Keratinocyte (primary cell): ENCODE measurements at regions not wholly inside any gene's neighbourhood (a gene's known extent, or its start where the extent isn't known, plus 50 kb on each side); places are given as distances from the start of the nearest gene placed in this dataset.

Source experiments
- DNase-seq: peaks from one replicate; pipeline ENCODE4 v3.0.0-alpha.2; 2011; ENCODE audit warnings: low read depth, missing footprints, low spot score
- FAIRE-seq: peaks from 2 replicates; lab custom pipeline; 2011; peaks lifted over from hg19 to GRCh38; lab: Jason Lieb, UNC
- H2AFZ ChIP-seq: 2 replicates; pipeline ENCODE4 v1.6.0; 2012; ENCODE audit warnings: low read length, control low read depth, inconsistent platforms; ENCODE audit not compliant: control insufficient read depth
- H3K27ac ChIP-seq: 2 replicates; pipeline ENCODE4 v1.5.1; 2011; ENCODE audit warnings: low read length; ENCODE audit not compliant: control insufficient read depth, insufficient read depth
- H3K27me3 ChIP-seq: 3 replicates; pipeline ENCODE4 v1.6.0; 2011; ENCODE audit warnings: low read length; ENCODE audit not compliant: control insufficient read depth, insufficient read depth; ENCODE audit errors: extremely low read depth
- H3K36me3 ChIP-seq, 2 experiments: 2 replicates in 1 of 2; 3 replicates in 1 of 2; pipeline ENCODE4 v1.5.1; 2011; ENCODE audit warnings: low read length in 2 of 2, mild to moderate bottlenecking in 1 of 2; ENCODE audit not compliant: control insufficient read depth in 2 of 2, insufficient read depth in 2 of 2; ENCODE audit errors: extremely low read depth in 1 of 2
- H3K4me1 ChIP-seq: 3 replicates; pipeline ENCODE4 v1.5.1; 2011; ENCODE audit warnings: low read length; ENCODE audit not compliant: control insufficient read depth, insufficient read depth; ENCODE audit errors: extremely low read depth
- H3K4me2 ChIP-seq: 3 replicates; pipeline ENCODE4 v1.6.0; 2011; ENCODE audit warnings: low read depth, low read length; ENCODE audit not compliant: control insufficient read depth, insufficient read depth; ENCODE audit errors: extremely low read depth
- H3K4me3 ChIP-seq, 3 experiments: fragments of 200-600 bp in 1 of 3; sonication (generic) in 1 of 3; 2 replicates in 2 of 3; 3 replicates in 1 of 3; pipeline ENCODE4 v1.5.1; 2011 to 2016; ENCODE audit warnings: low read length in 3 of 3, mild to moderate bottlenecking in 3 of 3, control low read depth in 2 of 3, inconsistent platforms in 1 of 3, low read depth in 1 of 3, mixed read lengths in 1 of 3, mixed run types in 1 of 3, moderate library complexity in 1 of 3; ENCODE audit not compliant: control insufficient read depth in 2 of 3, insufficient read depth in 2 of 3; ENCODE audit errors: extremely low read depth in 1 of 3
- H3K79me2 ChIP-seq: 2 replicates; pipeline ENCODE4 v1.6.0; 2012; ENCODE audit warnings: low read length; ENCODE audit not compliant: control insufficient read depth, insufficient read depth
- H3K9ac ChIP-seq: 3 replicates; pipeline ENCODE4 v1.6.0; 2011; ENCODE audit warnings: low read length; ENCODE audit not compliant: control insufficient read depth, insufficient read depth; ENCODE audit errors: extremely low read depth
- H3K9me1 ChIP-seq: 3 replicates; pipeline ENCODE4 v1.6.0; 2011; ENCODE audit warnings: low read length; ENCODE audit not compliant: control insufficient read depth, insufficient read depth; ENCODE audit errors: extremely low read depth
- H3K9me3 ChIP-seq: 2 replicates; pipeline ENCODE4 v1.5.1; 2012; ENCODE audit warnings: low read depth, low read length; ENCODE audit not compliant: control insufficient read depth
- H4K20me1 ChIP-seq: 3 replicates; pipeline ENCODE4 v1.6.0; 2011; ENCODE audit warnings: low read length; ENCODE audit not compliant: control insufficient read depth, insufficient read depth; ENCODE audit errors: extremely low read depth
- CTCF ChIP-seq, 3 experiments: IDR thresholded peaks in 1 of 3; conservative IDR thresholded peaks in 1 of 3; optimal IDR thresholded peaks in 1 of 3; 2 replicates in 2 of 3; 3 replicates in 1 of 3; pipeline versions ENCODE3 to v1.5.1; 2011; ENCODE audit warnings: low read length in 3 of 3, mild to moderate bottlenecking in 3 of 3, moderate library complexity in 2 of 3, control low read depth in 1 of 3, inconsistent platforms in 1 of 3; ENCODE audit not compliant: insufficient read depth in 2 of 3; ENCODE audit errors: extremely low read depth in 1 of 3
- EZH2 ChIP-seq: IDR thresholded peaks from one replicate; pipeline ENCODE4 v1.6.1; 2012; ENCODE audit warnings: inconsistent platforms, mild to moderate bottlenecking, low read length, moderate library complexity
- dilution Hi-C: fragments of 300-500 bp; cut with MboI; formaldehyde crosslinking; loops from one replicate; pipeline ENCODE4 v1.7.0; 2020; ENCODE audit warnings: low sequenced_read_pairs; ENCODE audit not compliant: extremely low pct_ligation_motif_present

GRCh38 chr2:122105171-122105876, 349.9 kb downstream of the TSN start:
- Histone ChIP-seq H3K79me2 (no peaks in the 10 kb centered on the region), H3K9me3 (no peaks in the 10 kb centered on the region), H3K27me3 (no peaks in the 10 kb centered on the region), H3K9ac (no peak overlapping the region), H3K4me3 (no peak overlapping the region), H3K4me1 (no peaks in the 10 kb centered on the region), H3K4me2 (no peak overlapping the region), H3K36me3 (no peaks in the 10 kb centered on the region), H2AFZ (no peak overlapping the region), H3K9me1 (no peaks in the 10 kb centered on the region), H3K27ac (no peak overlapping the region), H4K20me1 (no peaks in the 10 kb centered on the region)
- FAIRE-seq (no peak), DNase-seq (no peak)
- dilution Hi-C loops = no loop called here
- no peak for TF ChIP-seq CTCF (optimal IDR thresholded peaks at IDR 0.05 in 1 of 3, IDR thresholded peaks at IDR 0.05 in 1 of 3, conservative IDR thresholded peaks at IDR 0.05 in 1 of 3; ENCODE audit: extremely low read depth in 1 of 3, insufficient read depth in 2 of 3, low read length in 3 of 3)
- TF ChIP-seq EZH2 = no peak

- TF ChIP-seq EZH2 = no peak
- no peaks in the 10 kb centered on the region for H3K9me1 ChIP-seq
- no peak for DNase-seq
- dilution Hi-C loops = no loop called here
- H3K4me2 ChIP-seq = no peak overlapping the region
- H3K27ac ChIP-seq = no peak overlapping the region
- FAIRE-seq = no peak
- H3K4me1 ChIP-seq = no peaks in the 10 kb centered on the region
- no peak overlapping the region for H3K4me3 ChIP-seq
- no peaks in the 10 kb centered on the region for H3K27me3 ChIP-seq
- no peaks in the 10 kb centered on the region for H3K36me3 ChIP-seq
- H3K79me2 ChIP-seq = no peaks in the 10 kb centered on the region
- H3K9me3 ChIP-seq = no peaks in the 10 kb centered on the region
- H4K20me1 ChIP-seq = no peaks in the 10 kb centered on the region
- H3K9ac ChIP-seq = no peak overlapping the region
- no peak overlapping the region for H2AFZ ChIP-seq
Observed at GRCh38 chr2:122105877-122106206, 350.4 kb downstream of the TSN start.

GRCh38 chr2:122108186-122108585, 352.7 kb downstream of the TSN start:
- Histone ChIP-seq H3K9ac (no peak overlapping the region), H3K9me3 (no peaks in the 10 kb centered on the region), H3K79me2 (no peaks in the 10 kb centered on the region), H2AFZ (no peak overlapping the region), H3K27me3 (no peaks in the 10 kb centered on the region), H3K27ac (no peak overlapping the region), H3K36me3 (no peaks in the 10 kb centered on the region), H3K4me3 (no peak overlapping the region), H3K9me1 (no peaks in the 10 kb centered on the region), H3K4me1 (no peaks in the 10 kb centered on the region), H4K20me1 (no peaks in the 10 kb centered on the region), H3K4me2 (no peak overlapping the region)
- FAIRE-seq (no peak), DNase-seq (no peak)
- TF ChIP-seq EZH2 (no peak), CTCF (optimal IDR thresholded peaks at IDR 0.05 in 1 of 3, IDR thresholded peaks at IDR 0.05 in 1 of 3, conservative IDR thresholded peaks at IDR 0.05 in 1 of 3; ENCODE audit: extremely low read depth in 1 of 3, insufficient read depth in 2 of 3, low read length in 3 of 3) (no peak)
- dilution Hi-C loops = no loop called here
